ENCODE measurements at regions not wholly inside any gene's neighbourhood (a gene's known extent, or its start where the extent isn't known, plus 50 kb on each side); places are given as distances from the start of the nearest gene placed in this dataset.

GRCh38 chr13:67880916-67881315 is 650.8 kb upstream of the PCDH9 start:
- no peak overlapping the region for H3K4me3 ChIP-seq (ENCODE audit: low read length)
- DNase-seq (ENCODE audit: low read depth), result no peak
- TF ChIP-seq, protein P1, sequence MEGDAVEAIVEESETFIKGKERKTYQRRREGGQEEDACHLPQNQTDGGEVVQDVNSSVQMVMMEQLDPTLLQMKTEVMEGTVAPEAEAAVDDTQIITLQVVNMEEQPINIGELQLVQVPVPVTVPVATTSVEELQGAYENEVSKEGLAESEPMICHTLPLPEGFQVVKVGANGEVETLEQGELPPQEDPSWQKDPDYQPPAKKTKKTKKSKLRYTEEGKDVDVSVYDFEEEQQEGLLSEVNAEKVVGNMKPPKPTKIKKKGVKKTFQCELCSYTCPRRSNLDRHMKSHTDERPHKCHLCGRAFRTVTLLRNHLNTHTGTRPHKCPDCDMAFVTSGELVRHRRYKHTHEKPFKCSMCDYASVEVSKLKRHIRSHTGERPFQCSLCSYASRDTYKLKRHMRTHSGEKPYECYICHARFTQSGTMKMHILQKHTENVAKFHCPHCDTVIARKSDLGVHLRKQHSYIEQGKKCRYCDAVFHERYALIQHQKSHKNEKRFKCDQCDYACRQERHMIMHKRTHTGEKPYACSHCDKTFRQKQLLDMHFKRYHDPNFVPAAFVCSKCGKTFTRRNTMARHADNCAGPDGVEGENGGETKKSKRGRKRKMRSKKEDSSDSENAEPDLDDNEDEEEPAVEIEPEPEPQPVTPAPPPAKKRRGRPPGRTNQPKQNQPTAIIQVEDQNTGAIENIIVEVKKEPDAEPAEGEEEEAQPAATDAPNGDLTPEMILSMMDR (conservative IDR thresholded peaks at IDR 0.05; ENCODE audit: low read length), result no peak

- TF ChIP-seq, protein P1 (conservative IDR thresholded peaks at IDR 0.05; ENCODE audit: low read length), result no peak
- no peak for DNase-seq (ENCODE audit: low read depth)
- no peak overlapping the region for H3K4me3 ChIP-seq (ENCODE audit: low read length)
Observed at GRCh38 chr13:67878376-67878775, 648.2 kb upstream of the PCDH9 start.

DNA sequence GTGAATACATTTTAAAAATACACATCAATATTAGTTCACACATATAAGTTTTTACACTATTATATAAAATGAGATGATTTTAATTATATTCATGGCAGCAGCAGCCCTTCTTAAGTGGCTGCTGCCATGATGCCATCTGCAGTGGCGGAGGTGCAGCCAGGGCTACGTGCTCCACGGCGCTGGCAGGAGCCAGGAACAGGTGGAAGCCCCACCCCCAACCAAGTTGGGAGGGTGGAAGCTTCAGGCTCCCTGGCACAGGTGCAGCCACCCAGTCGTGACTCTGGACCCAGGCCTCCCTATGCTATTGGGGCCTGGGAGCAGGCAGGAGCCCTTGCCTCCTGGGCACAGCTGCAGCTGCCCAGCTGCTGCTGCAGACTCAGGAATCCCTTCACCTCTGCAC is 646.9 kb upstream of the PCDH9 start:
- H3K4me3 ChIP-seq (ENCODE audit: low read length), result no peak overlapping the region
- TF ChIP-seq, protein P1 (conservative IDR thresholded peaks at IDR 0.05; ENCODE audit: low read length), result no peak
- no peak for DNase-seq (ENCODE audit: low read depth)

GRCh38 chr13:67867206-67867605 is 637.1 kb upstream of the PCDH9 start:
- H3K4me3 ChIP-seq (ENCODE audit: low read length), result no peak overlapping the region
- TF ChIP-seq, protein P1 (conservative IDR thresholded peaks at IDR 0.05; ENCODE audit: low read length), result no peak
- DNase-seq (ENCODE audit: low read depth), result no peak

- TF ChIP-seq, protein P1 (conservative IDR thresholded peaks at IDR 0.05; ENCODE audit: low read length), result no peak
- H3K4me3 ChIP-seq (ENCODE audit: low read length), result no peak overlapping the region
- DNase-seq (ENCODE audit: low read depth), result no peak
Observed at GRCh38 chr13:67860315-67860714, 630.2 kb upstream of the PCDH9 start.

- TF ChIP-seq, protein P1 (conservative IDR thresholded peaks at IDR 0.05; ENCODE audit: low read length), result no peak
- H3K4me3 ChIP-seq (ENCODE audit: low read length), result no peak overlapping the region
- DNase-seq (ENCODE audit: low read depth), result no peak
Observed at GRCh38 chr13:67859904-67860303, 629.8 kb upstream of the PCDH9 start.

DNA sequence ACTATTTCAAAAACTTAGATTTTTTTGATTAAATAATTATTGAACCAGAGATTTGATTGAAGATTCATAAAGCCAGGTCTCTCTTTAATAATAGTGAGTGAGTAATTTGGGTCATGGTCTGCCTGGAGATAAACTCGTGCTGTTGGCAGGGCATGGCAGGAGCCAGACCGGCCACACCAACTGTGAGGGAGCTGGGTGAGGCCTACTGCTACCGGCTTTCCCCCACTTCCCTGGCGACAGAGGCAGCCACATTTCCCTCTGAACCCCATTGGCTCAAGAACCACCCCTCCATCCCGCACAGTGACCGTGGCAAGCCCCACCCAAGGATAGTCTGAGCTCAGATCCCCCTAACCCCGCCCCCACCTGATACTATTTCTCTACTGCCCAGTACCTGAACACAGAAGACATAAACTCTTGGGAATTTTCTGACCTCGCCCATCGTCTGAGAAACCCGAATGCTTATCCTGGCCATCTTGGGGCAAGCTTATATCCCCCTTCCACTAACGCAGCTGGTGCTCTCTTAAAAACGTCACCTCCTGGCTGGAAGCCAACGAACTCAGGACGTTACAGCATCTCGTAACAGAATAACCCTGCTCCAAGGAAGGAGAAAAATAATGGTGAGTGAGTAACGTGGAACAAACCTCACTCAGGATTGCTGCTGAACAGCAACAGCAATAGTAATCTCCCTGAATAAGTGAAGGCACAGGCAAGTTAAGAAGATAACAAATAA is 627.6 kb upstream of the PCDH9 start:
- TF ChIP-seq, protein P1 (conservative IDR thresholded peaks at IDR 0.05; ENCODE audit: low read length), result no peak

More for the DNA sequence above, 627.6 kb upstream of the PCDH9 start:
- no peak for DNase-seq (ENCODE audit: low read depth)
- no peak overlapping the region for H3K4me3 ChIP-seq (ENCODE audit: low read length)

Measured in AG10803 (cell line).